Duodenal mucosa (tissue), 2 donors: ENCODE measurements at regions not wholly inside any gene's neighbourhood (a gene's known extent, or its start where the extent isn't known, plus 50 kb on each side); places are given as distances from the start of the nearest gene placed in this dataset.
"Not testable (repeated sequence)": the region's sequence is repeated elsewhere in the genome, so short reads cannot be mapped to it uniquely, and the experiment has no call there.

Experiments used
- H3K27ac ChIP-seq: one replicate; pipeline ENCODE4 v1.7.0; 2013; ENCODE audit warnings: low read depth, low read length
- H3K27me3 ChIP-seq, 2 donors: one replicate each; pipeline ENCODE4 v1.7.0; 2013; ENCODE audit warnings: low read length in 2 of 2, control low read depth in 1 of 2; ENCODE audit not compliant: insufficient read depth in 2 of 2, control insufficient read depth in 1 of 2
- H3K36me3 ChIP-seq, 2 donors: one replicate each; pipeline ENCODE4 v1.7.0; 2013; ENCODE audit warnings: low read length in 2 of 2, control low read depth in 1 of 2; ENCODE audit not compliant: insufficient read depth in 2 of 2, control insufficient read depth in 1 of 2
- H3K4me1 ChIP-seq, 2 donors: one replicate each; pipeline ENCODE4 v1.7.0; 2013; ENCODE audit warnings: low read length in 2 of 2, control low read depth in 1 of 2; ENCODE audit not compliant: insufficient read depth in 2 of 2, control insufficient read depth in 1 of 2
- H3K4me3 ChIP-seq, 2 donors: one replicate each; pipeline ENCODE4 v1.7.0; 2013; ENCODE audit warnings: low read length in 2 of 2, low read depth in 1 of 2
- H3K9ac ChIP-seq, 2 donors: one replicate each; pipeline ENCODE4 v1.7.0; 2013; ENCODE audit warnings: low read length in 2 of 2, low read depth in 1 of 2
- H3K9me3 ChIP-seq, 2 donors: one replicate each; pipeline ENCODE4 v1.7.0; 2013; ENCODE audit warnings: low read length in 2 of 2, control low read depth in 1 of 2; ENCODE audit not compliant: control insufficient read depth in 1 of 2

- Histone ChIP-seq H3K36me3 (no peaks in the 10 kb centered on the region), H3K4me3 (no peak overlapping the region), H3K9me3 (peaks cover 2 to 18% of the 10 kb centered on the region in 2 donors), H3K4me1 (no peaks in the 10 kb centered on the region), H3K27me3 (no peaks in the 10 kb centered on the region), H3K9ac (no peak overlapping the region), H3K27ac (no peak overlapping the region)
Observed at GRCh38 chr2:34815052-34815741, 1216.1 kb upstream of the FAM98A start.

GRCh38 chr2:34810456-34810855, 1211.4 kb upstream of the FAM98A start:
- H3K27ac ChIP-seq = no peak overlapping the region
- H3K36me3 ChIP-seq = no peaks in the 10 kb centered on the region
- no peak overlapping the region for H3K4me3 ChIP-seq
- no peaks in the 10 kb centered on the region for H3K27me3 ChIP-seq
- no peaks in the 10 kb centered on the region for H3K4me1 ChIP-seq
- peaks cover 2 to 4% of the 10 kb centered on the region in 2 donors for H3K9me3 ChIP-seq
- no peak overlapping the region for H3K9ac ChIP-seq

GRCh38 chr2:34808426-34808825, 1209.3 kb upstream of the FAM98A start:
- Histone ChIP-seq H3K27me3 (no peaks in the 10 kb centered on the region), H3K4me1 (no peaks in the 10 kb centered on the region)

GRCh38 chr2:34806891-34807290, 1207.8 kb upstream of the FAM98A start:
- no peaks in the 10 kb centered on the region for H3K36me3 ChIP-seq
- no peaks in the 10 kb centered on the region for H3K27me3 ChIP-seq
- H3K4me1 ChIP-seq = no peaks in the 10 kb centered on the region
- no peak overlapping the region for H3K27ac ChIP-seq
- peaks cover 0 to 4% of the 10 kb centered on the region in 2 donors for H3K9me3 ChIP-seq
- H3K9ac ChIP-seq = no peak overlapping the region
- no peak overlapping the region for H3K4me3 ChIP-seq

More at GRCh38 chr2:34808426-34808825, 1209.3 kb upstream of the FAM98A start:
- no peaks in the 10 kb centered on the region for H3K36me3 ChIP-seq
- H3K27ac ChIP-seq = no peak overlapping the region
- H3K9me3 ChIP-seq = peaks cover 0 to 4% of the 10 kb centered on the region in 2 donors
- no peak overlapping the region for H3K4me3 ChIP-seq
- no peak overlapping the region for H3K9ac ChIP-seq

GRCh38 chr2:34806396-34806795, 1207.3 kb upstream of the FAM98A start:
- Histone ChIP-seq H3K9me3 (peaks cover 0 to 4% of the 10 kb centered on the region in 2 donors), H3K36me3 (no peaks in the 10 kb centered on the region), H3K27ac (no peak overlapping the region), H3K4me3 (no peak overlapping the region), H3K27me3 (no peaks in the 10 kb centered on the region), H3K4me1 (no peaks in the 10 kb centered on the region), H3K9ac (no peak overlapping the region)

- no peaks in the 10 kb centered on the region for H3K4me1 ChIP-seq
- no peak overlapping the region for H3K27ac ChIP-seq
- no peak overlapping the region for H3K9ac ChIP-seq
- H3K9me3 ChIP-seq = no peaks in the 10 kb centered on the region
- no peaks in the 10 kb centered on the region for H3K36me3 ChIP-seq
- no peaks in the 10 kb centered on the region for H3K27me3 ChIP-seq
- no peak overlapping the region for H3K4me3 ChIP-seq
Observed at GRCh38 chr2:34799556-34799955, 1200.5 kb upstream of the FAM98A start.

GRCh38 chr2:34795586-34795985, 1196.5 kb upstream of the FAM98A start:
- H3K4me3 ChIP-seq = not testable (repeated sequence)

GRCh38 chr2:34789169-34789568, 1190.1 kb upstream of the FAM98A start:
- Histone ChIP-seq H3K27me3 (no peaks in the 10 kb centered on the region), H3K4me3 (no peak overlapping the region), H3K9me3 (no peaks in the 10 kb centered on the region), H3K9ac (no peak overlapping the region), H3K36me3 (no peaks in the 10 kb centered on the region), H3K4me1 (no peaks in the 10 kb centered on the region), H3K27ac (no peak overlapping the region)

More at GRCh38 chr2:34795586-34795985, 1196.5 kb upstream of the FAM98A start:
- H3K27ac ChIP-seq, H3K9me3 ChIP-seq, H3K4me1 ChIP-seq, H3K36me3 ChIP-seq, H3K9ac ChIP-seq, H3K27me3 ChIP-seq: not testable (repeated sequence)

- no peak overlapping the region for H3K9ac ChIP-seq
- no peaks in the 10 kb centered on the region for H3K9me3 ChIP-seq
- H3K27ac ChIP-seq = no peak overlapping the region
- no peak overlapping the region for H3K4me3 ChIP-seq
- H3K27me3 ChIP-seq = no peaks in the 10 kb centered on the region
- no peaks in the 10 kb centered on the region for H3K4me1 ChIP-seq
- H3K36me3 ChIP-seq = no peaks in the 10 kb centered on the region
Observed at GRCh38 chr2:34787341-34787740, 1188.2 kb upstream of the FAM98A start.

GRCh38 chr2:34785206-34785785, 1186.2 kb upstream of the FAM98A start:
- Histone ChIP-seq H3K36me3 (no peaks in the 10 kb centered on the region), H3K4me3 (no peak overlapping the region), H3K9ac (no peak overlapping the region), H3K27me3 (no peaks in the 10 kb centered on the region), H3K27ac (no peak overlapping the region), H3K9me3 (peaks cover 0 to 13% of the 10 kb centered on the region in 2 donors), H3K4me1 (no peaks in the 10 kb centered on the region)
